MM.1S (cell line): ENCODE measurements at regions not wholly inside any gene's neighbourhood (a gene's known extent, or its start where the extent isn't known, plus 50 kb on each side); places are given as distances from the start of the nearest gene placed in this dataset.

Source experiments
- DNase-seq: peaks from one replicate; pipeline ENCODE4 v3.0.0-alpha.2; 2015
- H2AFZ ChIP-seq: fragments of 300-600 bp; sonication (generic); 2 replicates; pipeline ENCODE4 v1.6.0; 2016; ENCODE audit warnings: antibody characterized with exemption, low read length
- H3F3A ChIP-seq: fragments of 300-600 bp; sonication (generic); 2 replicates; pipeline ENCODE4 v1.6.1; 2016; ENCODE audit warnings: mild to moderate bottlenecking, antibody characterized with exemption, low read length, moderate library complexity, mixed read lengths; ENCODE audit not compliant: insufficient read depth
- H3K27ac ChIP-seq: fragments of 300-600 bp; sonication (generic); 2 replicates; pipeline ENCODE4 v1.5.1; 2016; ENCODE audit warnings: mild to moderate bottlenecking, low read length
- H3K27me3 ChIP-seq: fragments of 300-600 bp; sonication (generic); replicated peaks from 2 replicates; pipeline ENCODE4 v1.6.0; 2016; ENCODE audit warnings: low read length; ENCODE audit not compliant: insufficient read depth
- H3K36me3 ChIP-seq: fragments of 300-600 bp; sonication (generic); replicated peaks from 2 replicates; pipeline ENCODE4 v1.6.1; 2016; ENCODE audit warnings: mild to moderate bottlenecking, low read length, mixed read lengths; ENCODE audit not compliant: insufficient read depth
- H3K4me1 ChIP-seq: fragments of 300-600 bp; sonication (generic); 2 replicates; pipeline ENCODE4 v1.6.1; 2016; ENCODE audit warnings: low read length, mixed read lengths
- H3K4me2 ChIP-seq: fragments of 300-600 bp; sonication (generic); 2 replicates; pipeline ENCODE4 v1.6.0; 2016; ENCODE audit warnings: low read depth, low read length
- H3K4me3 ChIP-seq: fragments of 300-600 bp; sonication (generic); 2 replicates; pipeline ENCODE4 v1.5.1; 2016; ENCODE audit warnings: low read length, mixed read lengths
- H3K79me2 ChIP-seq: fragments of 300-600 bp; sonication (generic); 2 replicates; pipeline ENCODE4 v1.6.1; 2016; ENCODE audit warnings: mixed run types, low read length, mixed read lengths
- H3K9ac ChIP-seq: fragments of 300-600 bp; sonication (generic); 2 replicates; pipeline ENCODE4 v1.6.1; 2016; ENCODE audit warnings: low read length, mixed read lengths
- H3K9me2 ChIP-seq: fragments of 300-600 bp; sonication (generic); replicated peaks from 2 replicates; pipeline ENCODE4 v1.6.1; 2016; ENCODE audit warnings: mild to moderate bottlenecking, low read length, mixed read lengths; ENCODE audit not compliant: insufficient read depth
- H3K9me3 ChIP-seq: fragments of 300-600 bp; sonication (generic); replicated peaks from 2 replicates; pipeline ENCODE4 v1.6.1; 2016; ENCODE audit warnings: mild to moderate bottlenecking, low read length, mixed read lengths; ENCODE audit not compliant: insufficient read depth
- H4K20me1 ChIP-seq: fragments of 300-600 bp; sonication (generic); 2 replicates; pipeline ENCODE4 v1.6.1; 2016; ENCODE audit warnings: mild to moderate bottlenecking, low read length, moderate library complexity, mixed read lengths; ENCODE audit not compliant: insufficient read depth
- EZH2 ChIP-seq: fragments of 300-600 bp; sonication (generic); optimal IDR thresholded peaks from 2 replicates; pipeline ENCODE3; 2017; ENCODE audit warnings: low read depth, mild to moderate bottlenecking, antibody characterized with exemption, low read length, mixed read lengths
- EZH2phosphoT487 ChIP-seq: fragments of 300-600 bp; sonication (generic); IDR thresholded peaks from 2 replicates; pipeline ENCODE4 v1.6.1; 2018; ENCODE audit warnings: antibody characterized with exemption, low read length
- TF ChIP-seq, protein P1 (sequence below): fragments of 300-600 bp; sonication (generic); IDR thresholded peaks from 2 replicates; pipeline ENCODE4 v1.5.1; 2016; ENCODE audit warnings: antibody characterized with exemption, low read length, mixed read lengths

DNA sequence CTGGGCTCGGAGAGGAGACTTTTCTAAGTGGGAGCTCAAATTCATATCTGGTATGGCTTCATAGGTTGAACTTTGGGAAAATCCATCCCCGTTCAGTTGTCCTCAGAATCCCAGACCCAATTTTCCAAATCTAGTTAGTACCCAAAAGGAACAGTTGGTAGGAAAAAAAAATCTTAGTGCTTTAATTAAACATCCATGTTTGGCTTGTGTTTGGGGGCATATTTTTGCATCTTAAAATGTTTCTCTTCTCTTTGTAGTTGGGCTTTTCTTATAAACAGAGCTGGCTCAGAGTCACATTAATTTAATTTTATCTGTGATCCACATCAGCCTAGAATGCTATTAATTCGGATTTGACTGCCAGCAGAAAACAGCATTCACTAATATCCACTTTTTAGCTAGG lies 165.9 kb downstream of the BUB3 start:
- Histone ChIP-seq H4K20me1 (no peaks in the 10 kb centered on the region), H3K4me2 (no peak overlapping the region), H3K9me2 (no peaks in the 10 kb centered on the region), H2AFZ (no peak overlapping the region), H3K9ac (no peak overlapping the region), H3K79me2 (no peaks in the 10 kb centered on the region), H3F3A (no peaks in the 10 kb centered on the region), H3K9me3 (no peaks in the 10 kb centered on the region), H3K27ac (no peak overlapping the region), H3K4me1 (no peaks in the 10 kb centered on the region), H3K27me3 (no peaks in the 10 kb centered on the region), H3K36me3 (no peaks in the 10 kb centered on the region), H3K4me3 (no peak overlapping the region)
- TF ChIP-seq EZH2phosphoT487 (no peak), EZH2 (no peak)
- TF ChIP-seq, protein P1, sequence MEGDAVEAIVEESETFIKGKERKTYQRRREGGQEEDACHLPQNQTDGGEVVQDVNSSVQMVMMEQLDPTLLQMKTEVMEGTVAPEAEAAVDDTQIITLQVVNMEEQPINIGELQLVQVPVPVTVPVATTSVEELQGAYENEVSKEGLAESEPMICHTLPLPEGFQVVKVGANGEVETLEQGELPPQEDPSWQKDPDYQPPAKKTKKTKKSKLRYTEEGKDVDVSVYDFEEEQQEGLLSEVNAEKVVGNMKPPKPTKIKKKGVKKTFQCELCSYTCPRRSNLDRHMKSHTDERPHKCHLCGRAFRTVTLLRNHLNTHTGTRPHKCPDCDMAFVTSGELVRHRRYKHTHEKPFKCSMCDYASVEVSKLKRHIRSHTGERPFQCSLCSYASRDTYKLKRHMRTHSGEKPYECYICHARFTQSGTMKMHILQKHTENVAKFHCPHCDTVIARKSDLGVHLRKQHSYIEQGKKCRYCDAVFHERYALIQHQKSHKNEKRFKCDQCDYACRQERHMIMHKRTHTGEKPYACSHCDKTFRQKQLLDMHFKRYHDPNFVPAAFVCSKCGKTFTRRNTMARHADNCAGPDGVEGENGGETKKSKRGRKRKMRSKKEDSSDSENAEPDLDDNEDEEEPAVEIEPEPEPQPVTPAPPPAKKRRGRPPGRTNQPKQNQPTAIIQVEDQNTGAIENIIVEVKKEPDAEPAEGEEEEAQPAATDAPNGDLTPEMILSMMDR = no peak
- DNase-seq = no peak

DNA sequence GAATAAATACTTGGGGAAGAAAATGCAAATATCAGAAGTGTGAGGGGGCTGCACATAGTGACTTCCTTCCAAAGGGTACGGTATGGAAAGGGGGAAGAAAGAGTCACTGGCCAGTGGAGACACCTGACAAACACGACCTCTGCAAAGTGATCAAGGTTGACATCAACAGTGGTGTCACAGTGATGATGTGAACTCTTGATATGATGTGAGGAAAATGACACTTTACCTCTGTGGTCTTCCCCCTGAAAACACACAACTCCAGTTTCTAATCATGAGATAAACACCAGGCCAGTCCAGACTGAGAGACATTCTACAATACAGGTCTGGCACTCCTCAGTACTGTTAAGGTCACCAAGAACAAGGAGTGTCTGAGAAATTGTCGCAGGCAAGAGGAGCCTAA lies 169.7 kb downstream of the BUB3 start:
- H3K4me3 ChIP-seq = no peak overlapping the region
- H3K27ac ChIP-seq = no peak overlapping the region
- H3K9ac ChIP-seq = no peak overlapping the region
- H4K20me1 ChIP-seq = no peaks in the 10 kb centered on the region
- no peaks in the 10 kb centered on the region for H3K9me2 ChIP-seq
- no peaks in the 10 kb centered on the region for H3K27me3 ChIP-seq
- H3K4me2 ChIP-seq = no peak overlapping the region
- no peak overlapping the region for H2AFZ ChIP-seq
- TF ChIP-seq, protein P1 = no peak
- no peaks in the 10 kb centered on the region for H3K79me2 ChIP-seq
- H3K36me3 ChIP-seq = no peaks in the 10 kb centered on the region
- H3F3A ChIP-seq = 0 out of 2 replicates have a peak, but pooled peaks cover 5% of the 10 kb centered on the region
- peaks cover 20% of the 10 kb centered on the region for H3K4me1 ChIP-seq
- DNase-seq = no peak
- no peaks in the 10 kb centered on the region for H3K9me3 ChIP-seq

DNA sequence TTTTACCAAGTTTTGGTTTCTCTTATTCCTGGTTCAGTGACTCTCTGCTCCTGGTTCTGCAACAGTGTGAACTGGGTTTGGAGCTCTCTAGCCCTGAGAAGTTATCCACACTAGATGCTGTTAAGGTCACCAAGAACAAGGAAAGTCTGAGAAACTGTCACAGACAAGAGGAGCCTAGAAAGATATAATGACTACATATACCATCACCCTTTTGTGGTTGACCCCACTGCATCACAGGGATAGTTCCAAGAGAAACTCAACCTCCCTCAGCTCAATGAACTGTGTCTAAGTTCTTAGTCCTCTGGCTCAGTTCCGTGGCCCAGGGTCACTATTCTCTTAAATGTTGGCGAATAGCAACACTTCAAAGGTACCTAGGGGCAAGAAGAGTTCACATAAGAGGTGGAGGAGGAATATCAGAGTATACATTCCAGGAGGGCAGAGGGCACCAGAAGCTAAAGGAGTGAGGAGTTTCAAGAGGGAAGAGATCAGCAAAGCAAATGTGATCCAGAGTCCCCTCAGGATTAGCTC lies 171.5 kb downstream of the BUB3 start:
- Histone ChIP-seq H3K36me3 (no peaks in the 10 kb centered on the region), H2AFZ (no peak overlapping the region), H3K4me2 (no peak overlapping the region), H3K27me3 (no peaks in the 10 kb centered on the region), H3K9ac (no peak overlapping the region), H3K27ac (no peak overlapping the region), H4K20me1 (no peaks in the 10 kb centered on the region), H3K4me3 (no peak overlapping the region), H3K4me1 (peaks cover 20% of the 10 kb centered on the region), H3K79me2 (no peaks in the 10 kb centered on the region), H3F3A (0 out of 2 replicates have a peak, but pooled peaks cover 5% of the 10 kb centered on the region), H3K9me2 (no peaks in the 10 kb centered on the region), H3K9me3 (no peaks in the 10 kb centered on the region)
- TF ChIP-seq EZH2 (no peak), EZH2phosphoT487 (no peak)
- TF ChIP-seq, protein P1 = no peak
- DNase-seq = no peak
